WTC11 (cell line): ENCODE measurements at regions not wholly inside any gene's neighbourhood (a gene's known extent, or its start where the extent isn't known, plus 50 kb on each side); places are given as distances from the start of the nearest gene placed in this dataset.

Source experiments
- ATAC-seq: fragments of 200-7000 bp; cut with Tn5 transposase; 2 replicates; pipeline ENCODE4 v1.10.0; 2021; ENCODE audit warnings: mild to moderate bottlenecking, moderate library complexity
- CTCF ChIA-PET: fragments of 300-600 bp; sonication (Branson Sonifier 250); formaldehyde crosslinking; loops from one replicate; lab custom pipeline; 2021; ENCODE audit warnings: antibody characterized with exemption; lab: Charles Lee
- POLR2A ChIA-PET: fragments of 350-600 bp; sonication (Branson Sonifier 250); formaldehyde crosslinking; loops from one replicate; lab custom pipeline; 2021; ENCODE audit warnings: antibody characterized with exemption; lab: Charles Lee
- DNase-seq: peaks from one replicate; pipeline ENCODE4 v3.0.0; 2021; ENCODE audit warnings: low spot score
- H3K27ac Mint-ChIP-seq: 2 replicates; pipeline ENCODE4 v1.8.0; 2021; ENCODE audit warnings: mixed read lengths
- H3K27me3 Mint-ChIP-seq: 2 replicates; pipeline ENCODE4 v1.8.0; 2021; ENCODE audit warnings: low read depth, mild to moderate bottlenecking, moderate library complexity, mixed read lengths
- H3K36me3 Mint-ChIP-seq: 2 replicates; pipeline ENCODE4 v1.8.0; 2021; ENCODE audit warnings: mixed read lengths
- H3K4me1 Mint-ChIP-seq: 2 replicates; pipeline ENCODE4 v1.8.0; 2022; ENCODE audit warnings: mixed read lengths
- H3K4me3 Mint-ChIP-seq: 2 replicates; pipeline ENCODE4 v1.8.0; 2021; ENCODE audit warnings: mild to moderate bottlenecking, moderate library complexity, mixed read lengths
- H3K9me3 Mint-ChIP-seq: 2 replicates; pipeline ENCODE4 v1.8.0; 2021; ENCODE audit warnings: mixed read lengths
- CTCF ChIP-seq: fragments of 200-600 bp; IDR thresholded peaks from 2 replicates; pipeline ENCODE4 v1.8.0; 2022; ENCODE audit warnings: antibody characterized with exemption
- E2F5 ChIP-seq: sonication (generic); formaldehyde crosslinking; IDR thresholded peaks from 2 replicates; pipeline ENCODE4 v1.8.1; 2022; ENCODE audit warnings: mild to moderate bottlenecking, moderate library complexity, missing genetic modification reagents
- ERG ChIP-seq: fragments of 250-450 bp; sonication (Bioruptor Pico); IDR thresholded peaks from 2 replicates; pipeline ENCODE4 v1.8.0; 2021; ENCODE audit warnings: mild to moderate bottlenecking
- HMGXB4 ChIP-seq: sonication (generic); formaldehyde crosslinking; IDR thresholded peaks from 2 replicates; pipeline ENCODE4 v1.8.1; 2023; ENCODE audit warnings: mild to moderate bottlenecking, moderate library complexity, missing genetic modification reagents
- JAZF1 ChIP-seq: fragments of 250-450 bp; sonication (Bioruptor Pico); IDR thresholded peaks from 2 replicates; pipeline ENCODE4 v1.9.0; 2021; ENCODE audit warnings: moderate library complexity, mild to moderate bottlenecking, inconsistent platforms
- NFATC4 ChIP-seq: fragments of 250-450 bp; sonication (Bioruptor Pico); IDR thresholded peaks from 2 replicates; pipeline ENCODE4 v1.9.0; 2021; ENCODE audit warnings: mild to moderate bottlenecking
- RORB ChIP-seq: fragments of 250-450 bp; sonication (Bioruptor Pico); IDR thresholded peaks from 2 replicates; pipeline ENCODE4 v1.9.0; 2021; ENCODE audit warnings: mild to moderate bottlenecking
- SP1 ChIP-seq: sonication (generic); formaldehyde crosslinking; conservative IDR thresholded peaks from 2 replicates; pipeline ENCODE4 v1.8.1; 2022; ENCODE audit warnings: missing genetic modification reagents
- ZNF219 ChIP-seq: sonication (generic); formaldehyde crosslinking; IDR thresholded peaks from 2 replicates; pipeline ENCODE4 v1.8.0; 2023; ENCODE audit warnings: missing genetic modification reagents, mild to moderate bottlenecking, borderline replicate concordance
- ZNF317 ChIP-seq: sonication (generic); formaldehyde crosslinking; IDR thresholded peaks from 2 replicates; pipeline ENCODE4 v1.8.1; 2023; ENCODE audit warnings: low read depth, mild to moderate bottlenecking, moderate library complexity, missing genetic modification reagents, borderline replicate concordance
- ZNF423 ChIP-seq: fragments of 250-450 bp; sonication (Bioruptor Pico); IDR thresholded peaks from 2 replicates; pipeline ENCODE4 v2.1.2; 2022; ENCODE audit warnings: mild to moderate bottlenecking, moderate library complexity
- ZNF532 ChIP-seq: fragments of 250-450 bp; sonication (Bioruptor Pico); IDR thresholded peaks from 2 replicates; pipeline ENCODE4 v1.9.0; 2021; ENCODE audit warnings: mild to moderate bottlenecking, borderline replicate concordance
- TF ChIP-seq, protein P1 (sequence below): fragments of 250-450 bp; sonication (Bioruptor Pico); IDR thresholded peaks from 2 replicates; pipeline ENCODE4 v2.1.2; 2022; ENCODE audit warnings: mild to moderate bottlenecking, moderate library complexity
- TF ChIP-seq, protein P2 (sequence below): sonication (generic); formaldehyde crosslinking; IDR thresholded peaks from 2 replicates; pipeline ENCODE4 v1.8.0; 2022; ENCODE audit warnings: missing genetic modification reagents
- TF ChIP-seq, protein P3 (sequence below): sonication (generic); formaldehyde crosslinking; IDR thresholded peaks from 2 replicates; pipeline ENCODE4 v1.8.0; 2022; ENCODE audit warnings: mild to moderate bottlenecking, missing genetic modification reagents

- TF ChIP-seq ERG (CRISPR knock-in tag), result no peak
- TF ChIP-seq, protein P1, sequence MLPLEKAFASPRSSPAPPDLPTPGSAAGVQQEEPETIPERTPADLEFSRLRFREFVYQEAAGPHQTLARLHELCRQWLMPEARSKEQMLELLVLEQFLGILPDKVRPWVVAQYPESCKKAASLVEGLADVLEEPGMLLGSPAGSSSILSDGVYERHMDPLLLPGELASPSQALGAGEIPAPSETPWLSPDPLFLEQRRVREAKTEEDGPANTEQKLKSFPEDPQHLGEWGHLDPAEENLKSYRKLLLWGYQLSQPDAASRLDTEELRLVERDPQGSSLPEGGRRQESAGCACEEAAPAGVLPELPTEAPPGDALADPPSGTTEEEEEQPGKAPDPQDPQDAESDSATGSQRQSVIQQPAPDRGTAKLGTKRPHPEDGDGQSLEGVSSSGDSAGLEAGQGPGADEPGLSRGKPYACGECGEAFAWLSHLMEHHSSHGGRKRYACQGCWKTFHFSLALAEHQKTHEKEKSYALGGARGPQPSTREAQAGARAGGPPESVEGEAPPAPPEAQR, result no peak
- TF ChIP-seq, protein P2, sequence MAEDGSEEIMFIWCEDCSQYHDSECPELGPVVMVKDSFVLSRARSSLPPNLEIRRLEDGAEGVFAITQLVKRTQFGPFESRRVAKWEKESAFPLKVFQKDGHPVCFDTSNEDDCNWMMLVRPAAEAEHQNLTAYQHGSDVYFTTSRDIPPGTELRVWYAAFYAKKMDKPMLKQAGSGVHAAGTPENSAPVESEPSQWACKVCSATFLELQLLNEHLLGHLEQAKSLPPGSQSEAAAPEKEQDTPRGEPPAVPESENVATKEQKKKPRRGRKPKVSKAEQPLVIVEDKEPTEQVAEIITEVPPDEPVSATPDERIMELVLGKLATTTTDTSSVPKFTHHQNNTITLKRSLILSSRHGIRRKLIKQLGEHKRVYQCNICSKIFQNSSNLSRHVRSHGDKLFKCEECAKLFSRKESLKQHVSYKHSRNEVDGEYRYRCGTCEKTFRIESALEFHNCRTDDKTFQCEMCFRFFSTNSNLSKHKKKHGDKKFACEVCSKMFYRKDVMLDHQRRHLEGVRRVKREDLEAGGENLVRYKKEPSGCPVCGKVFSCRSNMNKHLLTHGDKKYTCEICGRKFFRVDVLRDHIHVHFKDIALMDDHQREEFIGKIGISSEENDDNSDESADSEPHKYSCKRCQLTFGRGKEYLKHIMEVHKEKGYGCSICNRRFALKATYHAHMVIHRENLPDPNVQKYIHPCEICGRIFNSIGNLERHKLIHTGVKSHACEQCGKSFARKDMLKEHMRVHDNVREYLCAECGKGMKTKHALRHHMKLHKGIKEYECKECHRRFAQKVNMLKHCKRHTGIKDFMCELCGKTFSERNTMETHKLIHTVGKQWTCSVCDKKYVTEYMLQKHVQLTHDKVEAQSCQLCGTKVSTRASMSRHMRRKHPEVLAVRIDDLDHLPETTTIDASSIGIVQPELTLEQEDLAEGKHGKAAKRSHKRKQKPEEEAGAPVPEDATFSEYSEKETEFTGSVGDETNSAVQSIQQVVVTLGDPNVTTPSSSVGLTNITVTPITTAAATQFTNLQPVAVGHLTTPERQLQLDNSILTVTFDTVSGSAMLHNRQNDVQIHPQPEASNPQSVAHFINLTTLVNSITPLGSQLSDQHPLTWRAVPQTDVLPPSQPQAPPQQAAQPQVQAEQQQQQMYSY (CRISPR knock-in tag), result no peak
- no peak for TF ChIP-seq CTCF
Measured at GRCh38 chr10:47207894-47208469, 92.0 kb upstream of the GDF10 start (continued).

GRCh38 chr10:47209466-47209865 is 90.5 kb upstream of the GDF10 start:
- H3K4me3 Mint-ChIP-seq, result no peak overlapping the region
- no peak overlapping the region for H3K27ac Mint-ChIP-seq
- ATAC-seq (no peak), DNase-seq (no peak)
- peaks cover 12% of the 10 kb centered on the region; the same call in 1 of the 2 replicates for H3K36me3 Mint-ChIP-seq
- CTCF ChIA-PET, result no interaction called here
- peaks cover 4% of the 10 kb centered on the region for H3K4me1 Mint-ChIP-seq
- H3K9me3 Mint-ChIP-seq, result peaks cover 26% of the 10 kb centered on the region
- POLR2A ChIA-PET, result no interaction called here
- H3K27me3 Mint-ChIP-seq, result peaks cover 5% of the 10 kb centered on the region; the same call in 1 of the 2 replicates
- TF ChIP-seq NFATC4 (CRISPR knock-in tag), result no peak
- TF ChIP-seq, protein P3, sequence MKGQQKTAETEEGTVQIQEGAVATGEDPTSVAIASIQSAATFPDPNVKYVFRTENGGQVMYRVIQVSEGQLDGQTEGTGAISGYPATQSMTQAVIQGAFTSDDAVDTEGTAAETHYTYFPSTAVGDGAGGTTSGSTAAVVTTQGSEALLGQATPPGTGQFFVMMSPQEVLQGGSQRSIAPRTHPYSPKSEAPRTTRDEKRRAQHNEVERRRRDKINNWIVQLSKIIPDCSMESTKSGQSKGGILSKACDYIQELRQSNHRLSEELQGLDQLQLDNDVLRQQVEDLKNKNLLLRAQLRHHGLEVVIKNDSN (CRISPR knock-in tag), result no peak
- TF ChIP-seq ZNF423 (CRISPR knock-in tag), result no peak
- no peak for TF ChIP-seq JAZF1
- no peak for TF ChIP-seq SP1 (CRISPR knock-in tag)
- no peak for TF ChIP-seq HMGXB4 (CRISPR knock-in tag)
- no peak for TF ChIP-seq RORB (CRISPR knock-in tag)
- TF ChIP-seq ZNF532, result no peak
- TF ChIP-seq E2F5 (CRISPR knock-in tag), result no peak
- no peak for TF ChIP-seq ZNF219 (CRISPR knock-in tag)
- TF ChIP-seq, protein P2 (CRISPR knock-in tag), result no peak
- no peak for TF ChIP-seq ZNF317 (CRISPR knock-in tag)
